HG03066 (cell line): ENCODE measurements at regions not wholly inside any gene's neighbourhood (a gene's known extent, or its start where the extent isn't known, plus 50 kb on each side); places are given as distances from the start of the nearest gene placed in this dataset.
"Not testable (repeated sequence)": the region's sequence is repeated elsewhere in the genome, so short reads cannot be mapped to it uniquely, and the experiment has no call there.

Source experiments
- ATAC-seq: cut with Tn5 transposase; IDR thresholded peaks from one replicate; pipeline ENCODE4 v1.9.1; 2021; ENCODE audit warnings: low read depth; ENCODE audit not compliant: unreplicated experiment

DNA sequence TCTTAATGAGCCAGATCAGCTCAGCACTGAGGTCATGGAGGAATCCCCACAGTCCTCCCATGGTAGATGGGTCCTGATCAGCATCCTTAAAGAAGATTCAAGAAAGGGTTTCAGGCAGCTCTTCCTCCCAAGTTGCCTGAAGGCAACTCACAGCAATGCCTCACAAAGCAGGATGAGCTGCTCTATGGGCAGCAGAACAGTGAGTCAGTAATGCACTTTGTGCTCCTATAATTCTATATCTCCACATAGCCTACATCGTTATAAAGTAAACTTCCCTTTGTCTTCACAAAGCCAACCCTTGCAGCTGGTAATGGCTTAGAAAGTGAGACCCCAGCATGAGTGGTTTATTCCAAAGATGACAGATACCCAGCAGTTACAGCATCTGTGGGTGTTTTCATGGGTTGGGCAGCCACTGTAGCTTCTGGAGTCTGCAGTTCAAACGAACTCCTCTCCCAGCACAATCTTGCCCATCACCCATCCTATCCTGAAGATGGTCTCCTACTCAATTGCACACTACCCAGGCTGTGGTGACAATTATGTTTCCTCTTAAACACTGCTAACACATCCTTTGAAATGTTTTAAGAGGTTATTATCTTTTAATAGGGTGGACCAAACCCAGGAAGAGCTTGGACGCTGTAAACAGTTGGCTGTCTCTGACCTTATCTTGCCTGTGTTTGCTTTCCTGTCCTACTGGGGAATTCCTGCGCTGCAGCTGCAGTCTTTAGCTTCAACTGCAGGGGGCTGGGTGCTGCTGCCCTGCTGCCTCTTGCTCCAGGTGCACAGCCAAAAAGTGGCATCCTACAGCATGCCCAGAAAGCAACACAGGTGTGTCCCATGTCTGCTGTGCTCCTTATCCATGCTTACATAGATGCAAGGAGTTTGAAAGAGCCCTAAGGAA is 286.9 kb downstream of the ANAPC1 start:
- ATAC-seq = not testable (repeated sequence)

DNA sequence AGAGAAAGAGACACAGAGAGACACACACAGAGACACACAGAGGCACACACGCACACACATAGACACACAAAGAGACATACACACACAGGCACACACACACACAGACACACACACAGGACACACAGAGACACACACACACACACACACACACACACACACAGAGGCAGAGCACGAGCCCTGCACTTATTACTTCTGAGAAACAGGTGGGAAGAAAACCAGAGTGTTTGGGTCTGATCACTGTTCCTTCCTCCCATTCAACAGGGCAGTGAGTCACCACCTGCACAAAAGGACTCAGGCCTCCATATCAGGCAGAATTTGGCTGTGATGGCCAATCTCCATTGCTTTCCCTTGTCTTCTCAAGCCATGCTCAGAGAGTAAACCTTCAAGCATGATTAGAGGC is 285.0 kb downstream of the ANAPC1 start:
- not testable (repeated sequence) for ATAC-seq

GRCh38 chr2:111602259-111602658 is 281.7 kb downstream of the ANAPC1 start:
- ATAC-seq = not testable (repeated sequence)

GRCh38 chr2:111605798-111606197 is 278.2 kb downstream of the ANAPC1 start:
- not testable (repeated sequence) for ATAC-seq

- ATAC-seq = not testable (repeated sequence)
Measured at GRCh38 chr2:111606632-111607031, 277.4 kb downstream of the ANAPC1 start.

GRCh38 chr2:111609146-111609844 is 274.7 kb downstream of the ANAPC1 start:
- ATAC-seq = not testable (repeated sequence)

GRCh38 chr2:111610035-111610434 is 274.0 kb downstream of the ANAPC1 start:
- not testable (repeated sequence) for ATAC-seq

DNA sequence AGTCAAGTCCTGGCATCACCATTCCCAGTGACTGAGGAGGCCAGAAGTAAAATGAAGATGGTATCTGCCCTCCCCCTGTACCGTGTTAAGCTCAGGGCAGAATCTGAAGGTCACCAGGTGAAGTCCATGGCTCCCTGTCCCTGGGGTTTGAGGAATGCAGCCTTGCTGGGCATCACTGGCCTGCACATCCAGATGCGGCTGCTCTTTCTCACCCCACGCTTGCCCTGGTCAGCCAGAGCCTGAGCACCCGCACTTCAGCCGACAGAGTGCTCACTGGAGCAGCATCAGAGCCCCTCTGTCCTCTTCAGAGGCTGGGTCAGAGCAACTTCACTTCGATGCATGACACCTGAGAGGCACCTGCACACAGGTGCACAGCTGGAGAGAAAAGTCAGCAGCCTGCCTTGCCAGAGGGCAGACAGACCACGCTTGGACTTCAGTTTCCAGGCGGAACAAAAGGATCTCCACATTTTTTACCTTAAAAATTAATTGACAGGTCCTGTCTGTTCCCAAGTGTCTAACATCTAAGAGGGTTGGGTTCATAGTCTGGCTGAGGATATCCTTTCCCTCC is 267.3 kb downstream of the ANAPC1 start:
- no peak for ATAC-seq

GRCh38 chr2:111617299-111618225 is 266.4 kb downstream of the ANAPC1 start:
- no peak for ATAC-seq

GRCh38 chr2:111618226-111618977 is 265.6 kb downstream of the ANAPC1 start:
- no peak for ATAC-seq

DNA sequence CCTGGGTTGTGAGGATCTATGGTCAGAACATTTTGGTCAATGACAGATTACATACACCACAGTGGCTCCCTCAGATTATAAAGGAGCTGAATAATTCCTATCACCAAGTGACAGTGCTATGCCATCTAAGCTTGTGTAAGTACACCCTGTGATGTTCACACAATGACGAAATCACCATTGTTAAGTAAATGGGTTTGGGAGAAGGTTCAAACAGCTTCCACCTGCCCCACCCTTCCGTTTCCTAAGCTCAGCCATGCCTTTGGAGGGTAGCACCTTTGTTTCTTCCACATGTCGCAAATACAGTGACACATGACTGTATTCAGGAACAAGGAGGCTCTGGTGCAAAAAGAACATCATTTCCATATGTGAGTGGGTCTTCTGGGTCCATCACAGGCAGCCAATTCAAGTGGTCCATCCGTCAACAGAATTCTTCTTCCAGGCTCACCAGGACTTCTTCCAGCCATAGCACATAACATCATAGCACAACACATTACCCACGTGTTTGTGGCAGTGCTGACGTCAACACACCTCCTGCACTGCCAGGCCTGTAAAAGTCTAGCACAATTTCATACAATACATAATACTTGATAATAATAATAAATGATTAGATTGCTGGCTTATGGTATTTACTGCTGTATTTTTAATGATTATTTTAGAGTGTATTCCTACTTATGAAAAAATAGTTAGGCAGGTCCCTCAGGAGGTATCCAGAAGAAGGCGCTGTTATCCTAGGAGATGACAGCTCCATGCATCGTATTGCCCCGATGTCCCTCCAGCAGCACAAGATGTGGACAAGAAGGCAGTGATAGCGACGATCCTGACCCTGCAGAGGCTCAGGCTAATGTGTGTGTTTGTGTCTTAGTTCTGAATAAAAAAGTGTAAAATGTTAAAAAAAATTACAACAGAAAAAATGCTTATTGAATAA is 264.8 kb downstream of the ANAPC1 start:
- no peak for ATAC-seq

DNA sequence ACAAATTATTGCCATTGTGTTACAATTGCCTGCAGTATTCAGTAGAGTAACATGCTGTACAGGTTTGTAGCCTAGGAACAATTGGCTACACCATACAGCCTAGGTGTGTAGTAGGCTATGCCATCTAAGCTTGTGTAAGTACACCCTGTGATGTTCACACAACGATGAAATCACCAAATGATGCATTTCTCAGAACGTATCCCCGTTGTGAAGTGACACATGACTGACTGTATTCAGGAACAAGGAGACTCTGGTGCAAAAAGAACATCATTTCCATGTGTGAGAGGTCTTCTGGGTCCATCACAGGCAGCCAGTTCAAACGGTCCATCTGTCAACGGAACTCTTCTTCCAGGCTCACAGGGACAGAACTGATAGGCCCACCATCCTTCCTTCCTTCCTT is 263.7 kb downstream of the ANAPC1 start:
- no peak for ATAC-seq

DNA sequence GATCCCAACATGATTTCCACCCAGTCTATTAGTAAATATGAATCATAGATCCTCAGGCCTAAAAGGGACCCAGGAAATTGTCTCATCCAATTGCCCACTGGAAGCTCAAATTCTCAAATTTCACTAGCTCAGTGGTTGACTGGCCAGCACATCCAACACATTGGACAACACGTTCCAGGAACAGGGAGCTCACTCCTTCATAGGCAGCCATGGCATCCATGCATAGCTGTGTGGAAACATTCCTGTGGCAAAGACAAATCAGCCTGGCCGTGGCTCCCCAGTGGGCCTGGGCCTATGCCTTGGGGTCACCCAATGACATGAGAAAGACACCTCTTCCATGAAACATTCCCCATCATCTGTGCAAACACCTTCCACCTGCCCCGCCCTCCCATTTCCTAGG is 261.1 kb downstream of the ANAPC1 start:
- no peak for ATAC-seq

GRCh38 chr2:111623380-111623779 is 260.6 kb downstream of the ANAPC1 start:
- no peak for ATAC-seq

- ATAC-seq = no peak
Measured at GRCh38 chr2:111624411-111625156, 259.4 kb downstream of the ANAPC1 start.

DNA sequence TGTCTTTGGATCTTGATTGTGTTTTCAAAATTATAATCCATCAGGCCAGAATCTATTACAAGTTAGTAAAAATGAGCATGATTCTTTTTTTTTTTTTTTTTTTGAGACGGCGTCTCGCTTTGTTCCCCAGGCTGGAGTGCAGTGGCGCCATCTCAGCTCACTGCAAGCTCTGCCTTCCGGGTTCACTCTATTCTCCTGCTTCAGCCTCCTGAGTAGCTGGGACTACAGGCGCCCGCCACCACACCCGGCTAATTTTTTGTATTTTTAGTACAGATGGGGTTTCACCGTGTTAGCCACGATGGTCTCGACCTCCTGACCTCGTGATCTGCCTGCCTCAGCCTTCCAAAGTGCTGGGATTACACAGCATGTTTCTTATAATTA is 258.8 kb downstream of the ANAPC1 start:
- ATAC-seq = not testable (repeated sequence)

DNA sequence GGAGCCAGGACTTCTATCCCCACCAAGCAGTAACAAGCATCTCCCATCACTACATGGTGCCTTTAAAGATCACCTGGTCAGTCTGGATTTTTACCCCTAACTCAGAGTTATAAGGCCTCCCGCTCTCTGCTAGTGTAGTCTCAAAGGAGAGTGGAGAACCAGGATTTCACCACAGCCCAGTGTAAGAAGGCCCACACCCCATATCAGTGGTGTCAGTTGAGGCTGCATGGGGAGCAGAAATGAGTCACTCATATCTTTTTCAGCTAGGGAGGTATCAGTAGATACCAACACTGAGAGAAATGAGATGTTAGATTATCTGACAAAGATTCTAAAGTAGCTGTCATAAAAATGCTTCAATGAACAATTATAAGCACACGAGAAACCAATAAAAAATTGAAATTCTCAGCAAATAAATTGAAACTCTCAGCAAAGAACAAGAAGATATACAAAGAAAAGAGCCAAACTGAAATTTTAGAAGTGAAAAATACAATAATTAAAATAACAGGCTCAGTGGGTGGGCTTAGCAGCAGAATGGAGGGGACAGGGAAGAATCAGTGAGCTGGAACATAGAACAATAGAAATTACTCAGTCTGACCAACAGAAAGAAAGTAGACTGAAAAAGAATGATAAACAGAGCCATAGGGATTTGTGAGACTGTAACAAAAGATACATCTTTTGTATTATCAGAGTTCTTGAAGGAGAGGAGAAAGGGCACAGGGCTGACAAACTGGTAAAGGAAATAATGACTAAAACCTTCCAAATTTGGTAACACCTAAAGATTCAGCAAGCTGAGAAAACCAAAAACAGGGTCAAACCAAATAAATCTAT is 257.7 kb downstream of the ANAPC1 start:
- ATAC-seq = no peak
